AG04450 (cell line): ENCODE measurements at regions not wholly inside any gene's neighbourhood (a gene's known extent, or its start where the extent isn't known, plus 50 kb on each side); places are given as distances from the start of the nearest gene placed in this dataset.

Source experiments
- CTCF ChIA-PET: fragments of 300-600, 350-600 bp; formaldehyde crosslinking; extraction: SDS; loops from one replicate; lab custom pipeline; 2022; ENCODE audit warnings: antibody characterized with exemption, inconsistent platforms; lab: Charles Lee
- POLR2A ChIA-PET: fragments of 350-600 bp; formaldehyde crosslinking; extraction: SDS; loops from one replicate; lab custom pipeline; 2021; ENCODE audit warnings: antibody characterized with exemption, inconsistent platforms; lab: Yijun Ruan, JAX
- DNase-seq: peaks from one replicate; pipeline ENCODE4 v3.0.0-alpha.2; 2011; ENCODE audit warnings: low read depth, low spot score
- H3K27ac ChIP-seq: one replicate; pipeline ENCODE4 v1.5.1; 2012; ENCODE audit warnings: low read depth, low read length, control low read depth
- H3K27me3 ChIP-seq: one replicate; pipeline ENCODE4 v1.6.0; 2012; ENCODE audit warnings: low read length; ENCODE audit not compliant: control insufficient read depth, insufficient read depth
- H3K4me3 ChIP-seq: 2 replicates; pipeline ENCODE4 v1.5.1; 2011; ENCODE audit warnings: mild to moderate bottlenecking, low read depth, low read length, control low read depth
- H3K9me3 ChIP-seq: 2 replicates; pipeline ENCODE4 v1.5.1; 2012; ENCODE audit warnings: low read length; ENCODE audit not compliant: control insufficient read depth, insufficient read depth
- TF ChIP-seq, protein P1 (sequence below): IDR thresholded peaks from 2 replicates; pipeline ENCODE4 v1.5.1; 2011; ENCODE audit warnings: low read depth, low read length, control low read depth, inconsistent platforms

- Histone ChIP-seq H3K27ac (no peak overlapping the region), H3K4me3 (no peak overlapping the region), H3K9me3 (no peaks in the 10 kb centered on the region; the same call in 1 of the 2 replicates), H3K27me3 (no peaks in the 10 kb centered on the region)
- ChIA-PET CTCF (no interaction called here), POLR2A (no interaction called here)
- TF ChIP-seq, protein P1, sequence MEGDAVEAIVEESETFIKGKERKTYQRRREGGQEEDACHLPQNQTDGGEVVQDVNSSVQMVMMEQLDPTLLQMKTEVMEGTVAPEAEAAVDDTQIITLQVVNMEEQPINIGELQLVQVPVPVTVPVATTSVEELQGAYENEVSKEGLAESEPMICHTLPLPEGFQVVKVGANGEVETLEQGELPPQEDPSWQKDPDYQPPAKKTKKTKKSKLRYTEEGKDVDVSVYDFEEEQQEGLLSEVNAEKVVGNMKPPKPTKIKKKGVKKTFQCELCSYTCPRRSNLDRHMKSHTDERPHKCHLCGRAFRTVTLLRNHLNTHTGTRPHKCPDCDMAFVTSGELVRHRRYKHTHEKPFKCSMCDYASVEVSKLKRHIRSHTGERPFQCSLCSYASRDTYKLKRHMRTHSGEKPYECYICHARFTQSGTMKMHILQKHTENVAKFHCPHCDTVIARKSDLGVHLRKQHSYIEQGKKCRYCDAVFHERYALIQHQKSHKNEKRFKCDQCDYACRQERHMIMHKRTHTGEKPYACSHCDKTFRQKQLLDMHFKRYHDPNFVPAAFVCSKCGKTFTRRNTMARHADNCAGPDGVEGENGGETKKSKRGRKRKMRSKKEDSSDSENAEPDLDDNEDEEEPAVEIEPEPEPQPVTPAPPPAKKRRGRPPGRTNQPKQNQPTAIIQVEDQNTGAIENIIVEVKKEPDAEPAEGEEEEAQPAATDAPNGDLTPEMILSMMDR, result no peak
- no peak for DNase-seq
Observed at GRCh38 chr16:73151941-73152340, 104.0 kb upstream of the ZFHX3 start.

- no peaks in the 10 kb centered on the region; the same call in 1 of the 2 replicates for H3K9me3 ChIP-seq
- no peaks in the 10 kb centered on the region for H3K27me3 ChIP-seq
- no peak for DNase-seq
- no peak overlapping the region for H3K4me3 ChIP-seq
- ChIA-PET POLR2A (no interaction called here), CTCF (no interaction called here)
- TF ChIP-seq, protein P1, result no peak
- no peak overlapping the region for H3K27ac ChIP-seq
Observed at GRCh38 chr16:73151225-73151624, 103.3 kb upstream of the ZFHX3 start.

GRCh38 chr16:73150786-73151185 is 102.9 kb upstream of the ZFHX3 start:
- Histone ChIP-seq H3K9me3 (no peaks in the 10 kb centered on the region; the same call in 1 of the 2 replicates), H3K27me3 (no peaks in the 10 kb centered on the region), H3K27ac (no peak overlapping the region), H3K4me3 (no peak overlapping the region)
- POLR2A ChIA-PET, result no interaction called here
- CTCF ChIA-PET, result no interaction called here
- TF ChIP-seq, protein P1, result no peak
- DNase-seq, result no peak

DNA sequence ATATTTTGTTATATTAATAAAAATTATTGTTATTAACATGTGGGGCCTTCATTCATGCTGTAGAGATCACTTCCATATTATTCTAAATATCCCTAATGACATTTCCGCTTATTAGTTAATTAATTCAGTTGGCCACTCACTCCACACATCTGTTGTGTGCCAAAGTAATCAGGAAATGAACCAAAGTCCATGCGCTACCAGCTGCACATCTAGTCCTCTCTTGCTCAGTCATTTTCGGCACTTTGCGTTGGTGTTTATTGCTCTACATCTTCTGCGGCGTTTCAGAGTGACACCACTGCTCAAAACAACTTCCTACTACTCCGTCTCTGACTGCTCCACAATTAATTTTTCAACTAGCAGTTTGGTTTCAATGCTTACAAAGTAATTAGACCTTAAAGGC is 101.4 kb upstream of the ZFHX3 start:
- Histone ChIP-seq H3K9me3 (no peaks in the 10 kb centered on the region; the same call in 1 of the 2 replicates), H3K27me3 (no peaks in the 10 kb centered on the region), H3K27ac (no peak overlapping the region), H3K4me3 (no peak overlapping the region)
- DNase-seq, result no peak
- TF ChIP-seq, protein P1, result no peak
- POLR2A ChIA-PET, result no interaction called here
- CTCF ChIA-PET, result no interaction called here

DNA sequence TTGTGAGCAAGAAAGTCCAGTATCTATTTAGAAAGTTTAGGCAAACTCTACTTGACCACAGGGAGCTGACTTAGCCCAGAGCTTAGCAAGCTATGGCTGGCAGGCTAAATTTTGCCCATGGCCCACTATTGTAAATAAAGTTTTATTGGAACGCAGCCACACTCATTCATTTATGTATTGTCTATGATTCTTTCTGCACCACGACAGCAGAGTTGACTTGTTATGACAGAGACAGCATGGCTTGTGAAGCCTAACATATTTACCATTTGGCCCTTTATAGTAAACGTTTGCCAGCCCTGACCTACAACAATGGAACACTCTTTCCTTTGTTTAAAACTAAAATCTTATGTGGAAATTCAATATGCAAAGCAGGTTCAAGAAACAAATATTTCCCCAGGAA is 100.0 kb upstream of the ZFHX3 start:
- no peak overlapping the region for H3K4me3 ChIP-seq
- TF ChIP-seq, protein P1, result no peak
- H3K27ac ChIP-seq, result no peak overlapping the region
- H3K27me3 ChIP-seq, result no peaks in the 10 kb centered on the region
- no peaks in the 10 kb centered on the region; the same call in 1 of the 2 replicates for H3K9me3 ChIP-seq
- ChIA-PET CTCF (no interaction called here), POLR2A (no interaction called here)
- DNase-seq, result no peak
